ENCODE measurements at regions not wholly inside any gene's neighbourhood (a gene's known extent, or its start where the extent isn't known, plus 50 kb on each side); places are given as distances from the start of the nearest gene placed in this dataset.
"Not testable (repeated sequence)": the region's sequence is repeated elsewhere in the genome, so short reads cannot be mapped to it uniquely, and the experiment has no call there.

GRCh38 chr5:17810734-17811133 lies 176.5 kb downstream of the TAF11L14 start:
- intact Hi-C loops (cut with DNase I) = no loop called here

GRCh38 chr5:17813214-17813613 lies 179.0 kb downstream of the TAF11L14 start:
- ATAC-seq = no peak
- intact Hi-C loops (cut with DNase I) = no loop called here
- no peak for DNase-seq (ENCODE audit: missing footprints)

More at GRCh38 chr5:17810734-17811133, 176.5 kb downstream of the TAF11L14 start:
- DNase-seq (ENCODE audit: missing footprints) (no peak), ATAC-seq (no peak)

GRCh38 chr5:17816505-17816904 lies 182.2 kb downstream of the TAF11L14 start:
- intact Hi-C loops (cut with DNase I) = no loop called here
- no peak for ATAC-seq
- DNase-seq (ENCODE audit: missing footprints) = no peak

GRCh38 chr5:17816944-17817343 lies 182.7 kb downstream of the TAF11L14 start:
- no peak for ATAC-seq
- intact Hi-C loops (cut with DNase I) = no loop called here
- DNase-seq (ENCODE audit: missing footprints) = no peak

DNA sequence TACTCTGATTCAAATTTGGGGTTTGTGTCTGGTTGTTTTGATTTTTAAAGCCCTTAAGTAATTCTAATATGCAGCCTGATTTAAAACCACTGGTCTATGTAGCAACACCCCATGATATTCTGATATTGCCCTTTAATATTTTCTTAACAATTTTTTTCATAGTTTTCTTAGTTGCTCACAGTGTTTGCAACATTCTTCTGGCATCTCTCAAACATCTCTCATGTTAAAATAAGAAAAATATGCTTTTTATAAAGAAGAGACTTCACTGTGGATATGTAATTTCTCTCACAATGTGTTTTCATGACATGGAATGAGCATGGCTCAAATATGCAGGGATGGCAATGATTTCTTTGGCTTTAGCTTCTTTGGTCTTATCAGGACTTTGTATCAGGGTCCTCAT lies 183.7 kb downstream of the TAF11L14 start:
- DNase-seq (ENCODE audit: missing footprints) (no peak), ATAC-seq (no peak)
- intact Hi-C loops (cut with DNase I) = no loop called here

DNA sequence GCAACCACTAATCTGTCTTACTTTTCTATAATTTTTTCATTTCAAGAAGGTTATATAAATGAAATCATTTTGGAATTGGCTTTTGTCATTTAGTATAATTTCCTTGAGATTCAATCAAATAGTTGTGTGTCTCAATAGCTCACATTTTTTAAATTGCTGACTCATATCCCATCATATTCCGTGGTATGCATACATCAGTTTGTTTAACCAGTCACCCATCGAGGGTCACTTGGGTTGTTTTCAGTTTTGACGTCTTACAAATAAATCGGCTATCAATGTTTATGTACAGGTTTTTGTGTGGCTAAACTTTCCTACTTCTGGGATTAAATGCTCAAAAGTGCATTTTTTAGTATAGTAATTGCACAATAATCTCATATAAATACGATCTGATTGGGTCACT lies 185.5 kb downstream of the TAF11L14 start:
- ATAC-seq (no peak), DNase-seq (ENCODE audit: missing footprints) (no peak)
- intact Hi-C loops (cut with DNase I) = no loop called here

DNA sequence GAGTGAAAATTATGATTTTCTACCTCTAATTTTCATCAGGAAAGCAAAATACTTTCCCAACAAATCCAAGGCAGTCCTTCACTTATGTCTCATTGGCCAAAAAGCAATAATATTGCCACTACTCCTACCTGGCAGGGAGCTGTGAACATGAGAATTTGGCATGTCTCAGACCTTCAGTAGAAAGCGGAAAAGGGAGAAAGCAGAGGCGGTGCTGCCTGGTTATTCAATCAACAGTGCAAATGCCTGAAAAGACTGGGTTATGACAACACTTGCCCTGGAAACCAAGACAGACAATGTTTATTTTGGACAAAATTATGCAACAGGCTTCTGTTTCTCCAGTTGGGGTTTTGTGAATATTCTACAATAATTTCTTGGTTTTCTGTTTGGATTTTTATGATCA lies 194.4 kb downstream of the TAF11L14 start:
- ATAC-seq (no peak), DNase-seq (ENCODE audit: missing footprints) (no peak)
- intact Hi-C loops (cut with DNase I) = no loop called here

GRCh38 chr5:17829456-17829855 lies 195.2 kb downstream of the TAF11L14 start:
- intact Hi-C loops (cut with DNase I) = no loop called here
- no peak for ATAC-seq
- no peak for DNase-seq (ENCODE audit: missing footprints)

DNA sequence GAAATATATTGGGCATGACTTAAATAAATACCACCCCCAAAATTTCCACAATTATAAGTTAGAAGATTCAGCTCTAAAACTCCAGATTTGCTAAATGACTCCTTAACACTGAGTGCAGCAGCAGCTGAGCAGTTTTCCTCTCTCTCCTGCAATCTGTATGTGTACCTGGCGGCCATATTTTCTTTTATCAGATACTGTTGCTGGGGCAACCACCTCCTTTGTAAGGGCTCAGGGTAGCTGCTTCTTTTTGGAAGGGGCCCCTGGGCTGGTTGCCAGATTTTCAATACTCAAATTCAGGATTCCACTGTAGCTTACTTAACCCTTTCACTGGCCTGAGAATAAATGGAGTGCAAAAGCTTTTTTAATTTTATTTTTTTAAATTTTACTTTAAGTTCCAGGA lies 197.0 kb downstream of the TAF11L14 start:
- intact Hi-C loops (cut with DNase I) = no loop called here
- ATAC-seq = no peak
- DNase-seq (ENCODE audit: missing footprints) = no peak

DNA sequence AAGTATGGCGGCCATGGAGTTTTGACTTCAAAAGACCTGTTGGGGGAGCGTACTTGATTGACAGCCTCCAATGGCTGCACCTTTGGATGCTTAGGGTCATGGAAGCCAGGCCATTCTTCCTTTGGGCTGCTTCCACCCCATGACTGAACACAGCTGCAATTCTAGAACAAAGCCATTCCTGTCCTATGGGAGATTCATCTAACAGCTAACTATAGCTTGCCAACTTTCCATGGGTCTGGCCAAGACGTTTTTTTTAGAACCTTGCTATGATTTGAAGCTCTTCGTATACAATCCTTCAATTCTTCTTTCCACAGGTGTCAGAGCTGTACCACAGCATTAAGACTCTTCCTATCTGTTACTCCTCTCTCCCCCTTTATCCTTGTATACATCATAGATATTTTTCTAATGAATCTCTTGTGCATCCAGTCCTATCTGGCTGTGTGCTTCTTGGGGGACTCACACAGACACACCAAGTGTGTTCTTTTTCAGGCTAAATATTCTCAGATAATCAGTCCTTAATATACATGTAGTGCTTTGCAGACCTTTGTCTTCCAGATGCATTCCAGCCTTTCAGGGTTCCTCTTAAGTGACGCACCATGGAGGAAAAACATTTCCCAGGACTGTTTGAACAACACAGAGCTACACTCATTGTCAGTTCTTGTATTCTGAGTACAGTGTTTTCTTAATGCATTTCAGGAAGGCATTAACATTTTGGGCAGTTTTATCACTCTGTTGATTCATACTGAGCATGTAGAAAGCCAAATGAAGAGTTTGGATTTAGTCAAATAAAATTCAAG lies 198.9 kb downstream of the TAF11L14 start:
- intact Hi-C loops (cut with DNase I) = no loop called here
- no peak for ATAC-seq
- DNase-seq (ENCODE audit: missing footprints) = no peak

DNA sequence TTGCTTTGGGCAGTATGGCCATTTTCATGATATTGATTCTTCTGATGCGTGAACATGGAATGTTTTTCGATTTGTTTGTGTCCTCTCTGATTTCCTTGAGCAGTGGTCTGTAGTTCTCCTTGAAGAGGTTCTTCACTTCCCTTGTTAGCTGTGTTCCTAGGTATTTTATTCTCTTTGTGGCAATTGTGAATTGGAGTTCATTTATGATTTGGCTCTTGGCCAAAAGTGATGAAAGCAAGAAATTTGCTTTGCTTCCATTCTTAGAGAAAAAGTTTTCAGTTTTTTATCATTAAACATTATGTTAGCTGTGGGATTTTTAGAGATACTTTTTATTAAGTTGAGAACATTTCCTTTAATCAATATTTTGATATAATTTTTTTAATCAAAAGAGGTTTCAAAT lies 203.5 kb downstream of the TAF11L14 start:
- ATAC-seq (no peak), DNase-seq (ENCODE audit: missing footprints) (no peak)
- intact Hi-C loops (cut with DNase I) = no loop called here

DNA sequence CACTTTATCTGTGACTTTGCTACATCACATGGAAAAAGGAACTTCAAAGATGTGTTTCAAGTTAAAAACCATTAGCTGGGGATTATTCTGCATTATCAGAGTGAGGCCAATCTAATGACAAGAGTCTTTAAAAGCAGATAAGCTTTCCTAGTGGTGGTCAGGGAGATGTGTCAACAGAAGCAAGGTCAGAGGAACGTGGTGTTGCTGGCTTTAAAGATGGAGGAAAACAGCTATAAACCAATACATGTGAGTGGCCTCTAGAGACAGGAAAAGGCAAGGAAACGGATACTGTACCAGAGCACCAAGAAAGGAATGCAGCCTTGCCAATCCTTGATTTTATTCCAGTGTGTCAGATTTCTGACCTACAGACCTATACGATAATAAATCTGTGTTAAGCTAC lies 204.2 kb downstream of the TAF11L14 start:
- no peak for DNase-seq (ENCODE audit: missing footprints)
- intact Hi-C loops (cut with DNase I) = no loop called here

DNA sequence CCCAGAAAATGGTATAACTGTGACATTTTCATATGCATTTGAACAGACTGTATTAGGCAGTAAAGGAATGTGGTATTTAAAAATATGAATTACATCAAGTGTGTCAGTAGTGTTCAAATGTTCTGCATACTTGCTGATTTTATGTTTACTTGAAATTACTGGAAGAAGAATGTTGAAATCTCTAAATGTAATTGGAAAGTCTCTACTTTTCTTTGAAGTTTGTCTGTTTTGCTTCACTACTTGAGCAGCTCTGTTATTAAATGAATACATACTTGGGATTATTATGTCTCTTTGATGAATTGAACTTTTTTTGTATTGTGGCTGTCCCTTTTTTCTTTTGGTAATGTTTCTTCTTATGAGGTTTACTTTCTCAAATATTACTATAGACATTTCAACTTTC lies 205.6 kb downstream of the TAF11L14 start:
- intact Hi-C loops (cut with DNase I) = no loop called here
- ATAC-seq (no peak), DNase-seq (ENCODE audit: missing footprints) (no peak)

More for the DNA sequence above, 204.2 kb downstream of the TAF11L14 start:
- no peak for ATAC-seq

DNA sequence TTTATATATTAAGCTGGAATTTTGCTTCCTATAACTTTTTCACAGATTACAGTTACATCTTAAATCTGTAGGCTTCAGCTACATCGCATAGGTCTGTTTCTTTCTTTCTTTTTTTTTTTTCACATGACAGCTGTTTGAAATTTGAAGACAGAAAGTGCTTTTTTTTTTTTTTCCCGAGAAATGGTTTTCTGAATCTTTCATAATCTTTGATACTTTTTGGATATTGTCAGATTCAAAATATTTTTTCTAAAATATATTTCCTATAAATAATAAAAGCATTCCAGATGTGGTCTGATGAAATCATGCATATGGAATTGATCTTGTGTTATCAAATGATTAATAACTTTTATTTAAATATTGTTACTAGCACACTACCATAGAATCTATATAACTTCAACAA lies 212.2 kb downstream of the TAF11L14 start:
- intact Hi-C loops (cut with DNase I) = no loop called here
- DNase-seq (ENCODE audit: missing footprints) (no peak), ATAC-seq (no peak)

DNA sequence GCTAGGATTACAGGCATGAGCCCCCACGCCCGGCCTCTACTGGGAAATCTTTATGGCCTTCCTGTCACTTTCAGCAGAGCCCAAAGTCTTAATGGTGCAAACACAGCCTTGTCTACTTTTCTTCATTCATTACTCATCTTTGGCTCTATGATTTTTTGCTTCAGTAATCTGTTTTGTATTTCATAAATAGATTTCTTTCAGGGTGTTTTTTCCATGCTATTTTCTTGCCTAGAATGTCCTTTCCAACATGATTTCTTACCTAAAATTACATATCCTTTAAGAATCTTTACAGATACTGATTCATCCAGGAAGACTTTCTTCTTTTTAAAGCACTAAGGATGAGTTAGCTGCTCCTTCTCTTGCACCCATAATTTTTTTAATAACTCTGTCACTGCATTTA lies 213.0 kb downstream of the TAF11L14 start:
- DNase-seq (ENCODE audit: missing footprints) = no peak
- intact Hi-C loops (cut with DNase I) = no loop called here

DNA sequence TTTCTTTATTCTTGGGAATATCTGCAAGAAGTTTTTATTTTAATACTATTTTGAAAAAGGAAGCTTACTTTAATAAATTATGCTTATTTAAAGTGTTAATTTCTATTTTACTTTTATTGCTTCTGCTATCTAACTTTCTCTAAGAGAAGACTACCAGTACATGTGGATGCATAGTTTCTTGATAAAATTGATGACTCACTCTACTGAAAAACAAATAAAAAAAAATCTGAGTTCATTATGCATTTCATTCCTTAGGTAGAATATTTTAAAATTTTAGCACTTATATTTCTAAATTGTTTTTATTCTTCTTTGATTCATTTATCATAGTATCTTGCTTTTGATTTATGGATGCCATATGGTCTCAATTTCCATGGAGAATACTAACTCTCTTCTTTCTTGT lies 217.9 kb downstream of the TAF11L14 start:
- DNase-seq (ENCODE audit: missing footprints) (no peak), ATAC-seq (no peak)
- intact Hi-C loops (cut with DNase I) = no loop called here

More for the DNA sequence above, 213.0 kb downstream of the TAF11L14 start:
- ATAC-seq = no peak

DNA sequence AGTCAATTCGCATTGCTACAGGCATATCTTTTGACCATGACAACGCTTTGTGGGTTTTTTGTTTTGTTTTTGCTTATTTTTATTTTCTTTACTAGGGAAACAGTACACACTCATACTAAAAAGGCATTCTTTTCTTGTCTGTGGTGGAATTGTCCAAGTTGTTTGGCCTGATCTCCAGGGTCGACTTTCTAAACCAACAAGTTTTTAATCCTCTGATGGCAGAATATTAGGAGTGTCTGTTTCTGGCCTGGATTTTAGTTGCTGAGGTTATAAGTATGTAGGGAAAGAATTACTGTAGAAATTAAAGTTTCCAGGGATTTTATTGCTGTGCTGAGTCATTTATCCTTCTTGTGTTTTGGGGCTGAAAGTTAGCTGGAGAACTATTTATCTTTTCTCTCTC lies 218.5 kb downstream of the TAF11L14 start:
- intact Hi-C loops (cut with DNase I) = no loop called here
- no peak for ATAC-seq
- no peak for DNase-seq (ENCODE audit: missing footprints)

GRCh38 chr5:17854901-17855300 lies 220.6 kb downstream of the TAF11L14 start:
- intact Hi-C loops (cut with DNase I) = no loop called here
- ATAC-seq = no peak

DNA sequence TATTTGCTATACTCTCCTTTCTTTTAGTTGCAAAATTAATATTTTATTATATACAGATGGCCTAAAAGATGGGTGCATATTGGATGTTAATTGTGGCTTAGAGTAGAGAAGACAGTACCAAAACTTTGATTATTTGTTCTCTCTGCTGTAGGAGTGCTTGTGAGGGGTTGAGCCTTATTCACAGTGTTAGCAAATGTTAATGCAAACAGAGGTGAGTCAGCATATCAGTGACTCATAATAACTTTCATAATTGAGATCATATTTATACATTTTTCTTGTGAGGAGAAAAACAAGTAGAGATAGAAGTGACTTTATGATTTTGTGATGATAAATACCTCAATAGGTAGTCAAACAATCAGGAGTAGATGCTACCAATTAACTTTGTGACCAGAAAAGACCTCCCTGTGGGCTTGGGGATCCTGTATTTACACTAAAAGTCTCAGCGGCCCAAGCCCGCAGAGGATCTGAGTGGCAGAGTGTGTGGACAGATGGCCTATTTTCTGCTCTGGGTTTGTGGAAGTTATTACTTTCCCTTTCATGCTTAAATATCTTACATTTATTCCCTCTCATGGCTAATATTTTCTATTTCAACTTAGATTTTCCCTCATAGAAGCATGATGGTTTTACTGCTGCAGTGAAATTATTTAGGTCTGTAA lies 226.5 kb downstream of the TAF11L14 start:
- DNase-seq (ENCODE audit: missing footprints) (no peak), ATAC-seq (no peak)
- intact Hi-C loops (cut with DNase I) = no loop called here

More at GRCh38 chr5:17854901-17855300, 220.6 kb downstream of the TAF11L14 start:
- DNase-seq (ENCODE audit: missing footprints) = no peak

- ATAC-seq; intact Hi-C loops (cut with DNase I); DNase-seq (ENCODE audit: missing footprints): not testable (repeated sequence)
Measured at GRCh38 chr5:17864903-17865302, 230.6 kb downstream of the TAF11L14 start.

Measured in Right ventricle myocardium inferior (tissue), 1 donor.